ENCODE measurements at regions not wholly inside any gene's neighbourhood (a gene's known extent, or its start where the extent isn't known, plus 50 kb on each side); places are given as distances from the start of the nearest gene placed in this dataset.

DNA sequence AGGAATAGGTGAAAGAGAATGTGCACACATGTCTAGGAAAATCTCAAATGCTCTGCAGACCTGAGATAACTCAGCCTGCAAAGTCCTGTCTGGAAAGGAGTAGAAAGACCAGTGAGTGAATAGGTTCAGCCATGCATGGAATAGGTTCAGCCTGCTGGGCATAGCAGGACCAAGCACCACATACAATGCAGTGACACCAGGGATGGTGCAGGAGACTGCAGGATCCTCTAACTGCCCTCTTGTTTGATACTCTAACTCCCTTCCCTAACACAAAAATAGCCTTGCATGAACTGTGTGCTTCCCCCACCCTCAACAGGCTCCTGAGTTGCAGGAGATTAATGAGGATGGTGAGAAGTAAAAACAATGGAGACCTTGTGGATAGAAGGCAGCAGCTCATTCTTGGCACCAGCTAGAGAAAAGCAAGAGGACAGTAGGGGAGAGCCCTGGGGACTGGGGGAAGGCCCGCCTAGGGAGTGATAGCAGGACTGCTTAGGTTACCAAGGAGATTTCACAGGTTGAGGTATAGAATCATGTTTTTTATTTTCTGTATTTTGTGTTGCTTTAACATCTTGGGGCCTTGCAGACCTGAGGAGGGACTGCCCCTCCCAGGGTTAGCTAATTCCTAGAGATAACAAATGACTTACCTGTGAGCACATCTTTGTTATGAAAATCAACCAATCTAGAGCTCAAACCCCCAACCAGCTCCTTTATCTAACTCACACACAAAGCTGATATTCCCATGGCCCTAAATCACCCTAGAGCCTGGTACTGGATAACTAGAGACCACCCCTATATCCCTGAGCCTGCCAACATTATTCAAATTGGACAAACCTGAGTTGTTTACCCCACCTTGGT lies 187.8 kb downstream of the PLPP4 start:
- no peaks in the 10 kb centered on the region for H3K9me3 ChIP-seq (replicated peaks; ENCODE audit: control insufficient read depth, insufficient read depth, low read depth, low read length)
- in situ Hi-C loops (cut with MboI) = no loop called here
- CTCF ChIA-PET (ENCODE audit: low intra/inter-chr PET ratio) = no interaction called here
- whole genome bisulfite sequencing (ENCODE audit: insufficient coverage, low coverage, missing lambda C conversion rate) = 0% methylated on average over 1 of the region's 1 CpG
- no TSS peak for BruUV-seq (replicated peaks)
- FAIRE-seq = no peak
- TF ChIP-seq ZBTB1 (CRISPR knock-in tag; IDR thresholded peaks at IDR 0.05; ENCODE audit: borderline replicate concordance, low read depth) = no peak
- TF ChIP-seq ZNF197 (CRISPR knock-in tag; IDR thresholded peaks at IDR 0.05; ENCODE audit: low read depth) = no peak
- no peak for TF ChIP-seq ZFP1 (CRISPR knock-in tag; IDR thresholded peaks at IDR 0.05)
- TF ChIP-seq GATAD2B (IDR thresholded peaks at IDR 0.05; ENCODE audit: borderline replicate concordance) = no peak
- TF ChIP-seq, protein P1, sequence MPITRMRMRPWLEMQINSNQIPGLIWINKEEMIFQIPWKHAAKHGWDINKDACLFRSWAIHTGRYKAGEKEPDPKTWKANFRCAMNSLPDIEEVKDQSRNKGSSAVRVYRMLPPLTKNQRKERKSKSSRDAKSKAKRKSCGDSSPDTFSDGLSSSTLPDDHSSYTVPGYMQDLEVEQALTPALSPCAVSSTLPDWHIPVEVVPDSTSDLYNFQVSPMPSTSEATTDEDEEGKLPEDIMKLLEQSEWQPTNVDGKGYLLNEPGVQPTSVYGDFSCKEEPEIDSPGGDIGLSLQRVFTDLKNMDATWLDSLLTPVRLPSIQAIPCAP (CRISPR knock-in tag; IDR thresholded peaks at IDR 0.05; ENCODE audit: borderline replicate concordance) = no peak
- TF ChIP-seq SAFB (IDR thresholded peaks at IDR 0.05; ENCODE audit: borderline replicate concordance, low read depth, low read length) = no peak
- TF ChIP-seq DPF2 (IDR thresholded peaks at IDR 0.05) = no peak
- no peak for TF ChIP-seq KDM2B (CRISPR knock-in tag; IDR thresholded peaks at IDR 0.05)
- TF ChIP-seq NRF1 (conservative IDR thresholded peaks at IDR 0.05 in 1 of 2, IDR thresholded peaks at IDR 0.05 in 1 of 2) = no peak
- TF ChIP-seq ZNF444 (CRISPR knock-in tag; IDR thresholded peaks at IDR 0.05) = no peak
- TF ChIP-seq ETV6 (IDR thresholded peaks at IDR 0.05; ENCODE audit: borderline replicate concordance in 1 of 2, low read depth in 2 of 2, low read length in 1 of 2) = no peak
- TF ChIP-seq ETV6 (CRISPR knock-in tag; IDR thresholded peaks at IDR 0.05; ENCODE audit: borderline replicate concordance) = no peak
- no peak for TF ChIP-seq RB1 (IDR thresholded peaks at IDR 0.05; ENCODE audit: low read depth)
- no peak for TF ChIP-seq DNMT1 (IDR thresholded peaks at IDR 0.05)
- no peaks in the 10 kb centered on the region for H3K36me3 ChIP-seq (ENCODE audit: control insufficient read depth, insufficient read depth, low read length)
- no peak overlapping the region for H3K4me3 ChIP-seq
- 0 out of 5 replicates have a peak, but pooled peaks cover 0 to 4% of the 10 kb centered on the region in 2 experiments for H3K27me3 ChIP-seq (ENCODE audit: control insufficient read depth in 2 of 2, insufficient read depth in 2 of 2, low read length in 2 of 2)
- no peaks in the 10 kb centered on the region for H4K20me1 ChIP-seq (replicated peaks; ENCODE audit: control insufficient read depth, insufficient read depth, low read length)
- POLR2A ChIA-PET = no interaction called here
- no peak overlapping the region for H3K4me2 ChIP-seq (ENCODE audit: insufficient read depth, low read length)
- H2AFZ ChIP-seq (ENCODE audit: low read depth, low read length) = no peak overlapping the region
- H3K27ac ChIP-seq (ENCODE audit: extremely low read depth, low read depth, low read length) = no peak overlapping the region
- intact Hi-C loops (cut with micrococcal nuclease) = no loop called here
- DNase-seq (ENCODE audit: extremely low read depth in 1 of 4, low spot score in 3 of 4) = no peak
- ATAC-seq = no peak
- H3K9me1 ChIP-seq (ENCODE audit: control insufficient read depth, insufficient read depth, low read length) = no peaks in the 10 kb centered on the region
- H3K4me1 ChIP-seq (replicated peaks in 1 of 2; ENCODE audit: control insufficient read depth in 2 of 2, insufficient read depth in 2 of 2, low read length in 2 of 2) = no peaks in the 10 kb centered on the region
- H3K79me2 ChIP-seq (ENCODE audit: control insufficient read depth, insufficient read depth, low read length) = no peaks in the 10 kb centered on the region
- H3K9ac ChIP-seq (ENCODE audit: insufficient read depth in 1 of 2, low read depth in 2 of 2, low read length in 2 of 2) = no peak overlapping the region
